ENCODE measurements at regions not wholly inside any gene's neighbourhood (a gene's known extent, or its start where the extent isn't known, plus 50 kb on each side); places are given as distances from the start of the nearest gene placed in this dataset.

DNA sequence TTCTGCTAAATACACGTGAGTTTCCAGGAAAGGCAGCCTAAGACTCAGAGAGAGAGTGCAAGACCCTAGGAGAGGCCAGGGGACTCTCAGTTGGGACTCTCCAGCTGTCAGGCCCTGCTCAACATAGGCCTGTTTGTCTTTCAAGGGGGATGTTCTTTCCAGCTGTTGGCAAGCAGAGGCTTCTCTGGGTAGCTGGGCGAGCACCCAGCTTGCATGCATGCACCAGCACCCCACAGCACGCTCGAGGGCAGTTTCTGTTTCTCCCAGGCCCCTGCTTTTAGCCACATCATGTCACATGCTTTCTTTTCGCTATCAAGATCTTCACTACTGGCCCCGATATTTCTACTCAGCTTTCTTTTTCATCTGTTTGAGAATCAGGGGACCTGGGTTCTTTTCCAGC, 479.3 kb upstream of the HS6ST1 start:
- H3K4me3 ChIP-seq (ENCODE audit: low read depth, low read length), result no peak overlapping the region
- DNase-seq (ENCODE audit: low read depth), result no peak
- TF ChIP-seq, protein P1, sequence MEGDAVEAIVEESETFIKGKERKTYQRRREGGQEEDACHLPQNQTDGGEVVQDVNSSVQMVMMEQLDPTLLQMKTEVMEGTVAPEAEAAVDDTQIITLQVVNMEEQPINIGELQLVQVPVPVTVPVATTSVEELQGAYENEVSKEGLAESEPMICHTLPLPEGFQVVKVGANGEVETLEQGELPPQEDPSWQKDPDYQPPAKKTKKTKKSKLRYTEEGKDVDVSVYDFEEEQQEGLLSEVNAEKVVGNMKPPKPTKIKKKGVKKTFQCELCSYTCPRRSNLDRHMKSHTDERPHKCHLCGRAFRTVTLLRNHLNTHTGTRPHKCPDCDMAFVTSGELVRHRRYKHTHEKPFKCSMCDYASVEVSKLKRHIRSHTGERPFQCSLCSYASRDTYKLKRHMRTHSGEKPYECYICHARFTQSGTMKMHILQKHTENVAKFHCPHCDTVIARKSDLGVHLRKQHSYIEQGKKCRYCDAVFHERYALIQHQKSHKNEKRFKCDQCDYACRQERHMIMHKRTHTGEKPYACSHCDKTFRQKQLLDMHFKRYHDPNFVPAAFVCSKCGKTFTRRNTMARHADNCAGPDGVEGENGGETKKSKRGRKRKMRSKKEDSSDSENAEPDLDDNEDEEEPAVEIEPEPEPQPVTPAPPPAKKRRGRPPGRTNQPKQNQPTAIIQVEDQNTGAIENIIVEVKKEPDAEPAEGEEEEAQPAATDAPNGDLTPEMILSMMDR (IDR thresholded peaks at IDR 0.05; ENCODE audit: insufficient read depth, low read length), result no peak

DNA sequence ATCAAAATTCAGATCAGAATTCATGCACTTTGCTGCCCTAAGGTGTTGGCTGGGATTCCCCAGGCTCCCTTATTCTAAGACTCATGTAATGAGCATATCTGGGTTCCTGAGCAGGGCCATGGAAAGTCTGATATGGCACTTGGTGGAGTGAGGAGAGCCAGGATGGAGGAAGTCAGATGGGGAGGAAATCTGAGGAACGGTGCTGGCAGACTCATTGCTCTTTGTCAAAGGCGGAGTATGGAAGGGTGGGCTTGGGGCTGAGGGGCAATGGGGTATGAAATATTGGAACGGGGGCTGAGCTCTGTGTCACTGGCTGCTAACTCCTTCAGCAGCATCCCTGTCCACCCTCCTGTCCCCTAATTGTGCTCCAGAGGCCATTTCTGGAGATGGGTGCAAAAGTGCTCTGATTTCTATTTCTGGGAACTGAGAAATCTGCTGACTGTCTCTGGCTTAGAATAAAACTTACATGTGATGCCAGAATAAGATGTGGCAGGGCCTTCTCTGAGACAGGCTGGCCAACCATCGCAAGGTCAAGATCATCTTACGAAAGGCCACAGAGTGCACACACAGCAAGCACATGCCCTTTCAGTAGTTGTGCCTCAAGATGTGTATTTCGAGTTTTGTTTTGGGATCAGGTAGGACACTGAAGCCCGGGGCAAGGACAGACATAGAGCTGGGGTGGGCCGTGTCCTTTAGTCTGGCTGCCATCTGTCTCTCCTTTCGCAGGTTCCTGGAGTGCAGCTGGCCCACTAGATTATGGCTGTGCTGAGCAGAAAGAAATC, 480.0 kb upstream of the HS6ST1 start:
- no peak for DNase-seq (ENCODE audit: low read depth)
- H3K4me3 ChIP-seq (ENCODE audit: low read depth, low read length), result no peak overlapping the region
- TF ChIP-seq, protein P1 (IDR thresholded peaks at IDR 0.05; ENCODE audit: insufficient read depth, low read length), result no peak

DNA sequence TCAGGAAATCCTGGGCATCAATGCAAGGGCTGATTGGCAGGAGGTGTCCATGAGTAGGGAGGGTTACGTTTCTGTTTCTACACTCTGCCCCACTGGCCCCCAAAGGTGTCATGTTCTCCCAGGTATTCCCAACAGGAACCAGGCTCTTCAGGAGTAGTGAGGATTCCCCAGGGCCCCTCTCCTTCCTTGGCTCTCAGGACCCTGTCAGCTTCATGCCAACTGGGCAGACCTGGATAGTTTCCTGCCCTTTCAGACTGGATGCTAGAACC, 480.6 kb upstream of the HS6ST1 start:
- DNase-seq (ENCODE audit: low read depth), result no peak
- TF ChIP-seq, protein P1 (IDR thresholded peaks at IDR 0.05; ENCODE audit: insufficient read depth, low read length), result no peak
- no peak overlapping the region for H3K4me3 ChIP-seq (ENCODE audit: low read depth, low read length)

DNA sequence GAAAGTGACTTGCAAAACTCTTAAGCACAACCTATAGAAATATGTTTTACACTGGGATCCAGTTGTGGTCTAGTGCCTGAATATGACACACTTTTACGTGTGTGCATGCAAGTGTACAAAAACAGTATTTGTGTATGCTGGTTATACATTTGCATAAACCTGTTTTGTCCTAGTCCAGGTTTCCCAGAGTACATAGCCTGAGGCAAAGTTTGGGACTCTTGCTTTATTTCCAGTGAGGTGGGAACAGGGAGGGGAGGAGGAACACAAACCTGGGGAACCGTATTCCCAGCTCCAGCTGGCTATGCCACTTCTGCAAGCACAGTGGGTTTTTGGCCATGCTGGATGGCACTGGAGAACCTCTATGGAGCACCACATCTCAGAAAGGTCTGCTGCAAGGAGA, 481.1 kb upstream of the HS6ST1 start:
- H3K4me3 ChIP-seq (ENCODE audit: low read depth, low read length), result no peak overlapping the region
- no peak for DNase-seq (ENCODE audit: low read depth)
- TF ChIP-seq, protein P1 (IDR thresholded peaks at IDR 0.05; ENCODE audit: insufficient read depth, low read length), result no peak

DNA sequence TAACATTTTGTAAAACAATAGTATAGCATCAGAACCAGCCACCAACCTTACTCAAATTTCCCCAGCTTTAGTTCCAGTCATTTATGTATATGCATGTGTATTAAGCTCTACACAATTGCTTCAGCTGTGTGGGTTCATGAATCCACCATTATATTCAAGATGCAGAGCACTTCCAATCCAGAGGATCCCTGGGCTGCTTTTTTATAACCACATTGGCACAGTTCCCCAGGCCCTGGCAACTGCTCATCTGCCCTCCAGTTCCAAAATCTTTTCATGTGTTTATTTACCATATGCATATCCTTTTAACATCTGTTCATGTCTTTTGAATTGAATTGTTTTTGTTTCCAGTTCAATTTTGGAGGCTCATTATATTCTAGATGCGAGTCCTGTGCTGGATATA, 482.9 kb upstream of the HS6ST1 start:
- no peak for DNase-seq (ENCODE audit: low read depth)
- TF ChIP-seq, protein P1 (IDR thresholded peaks at IDR 0.05; ENCODE audit: insufficient read depth, low read length), result no peak
- no peak overlapping the region for H3K4me3 ChIP-seq (ENCODE audit: low read depth, low read length)

DNA sequence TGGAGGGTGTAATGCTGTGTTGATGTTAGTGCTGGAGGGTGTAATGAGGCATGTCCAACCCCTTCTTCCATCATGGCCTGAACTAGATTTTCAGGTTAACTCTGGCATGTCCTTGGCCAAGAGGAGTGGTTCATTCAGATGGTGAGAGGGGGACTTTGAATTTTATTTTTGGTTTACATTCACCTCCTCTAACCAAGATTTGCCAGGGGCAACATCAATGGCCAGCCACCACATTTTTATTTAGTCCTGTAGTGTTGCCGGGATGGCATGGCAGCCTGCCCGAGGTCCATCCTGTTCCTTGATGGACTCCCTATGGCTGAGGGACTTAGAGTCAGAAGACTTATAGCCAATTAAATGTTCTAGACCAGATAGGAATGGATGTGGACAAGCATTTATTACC, 484.6 kb upstream of the HS6ST1 start:
- TF ChIP-seq, protein P1 (IDR thresholded peaks at IDR 0.05; ENCODE audit: insufficient read depth, low read length), result no peak
- H3K4me3 ChIP-seq (ENCODE audit: low read depth, low read length), result no peak overlapping the region
- no peak for DNase-seq (ENCODE audit: low read depth)

DNA sequence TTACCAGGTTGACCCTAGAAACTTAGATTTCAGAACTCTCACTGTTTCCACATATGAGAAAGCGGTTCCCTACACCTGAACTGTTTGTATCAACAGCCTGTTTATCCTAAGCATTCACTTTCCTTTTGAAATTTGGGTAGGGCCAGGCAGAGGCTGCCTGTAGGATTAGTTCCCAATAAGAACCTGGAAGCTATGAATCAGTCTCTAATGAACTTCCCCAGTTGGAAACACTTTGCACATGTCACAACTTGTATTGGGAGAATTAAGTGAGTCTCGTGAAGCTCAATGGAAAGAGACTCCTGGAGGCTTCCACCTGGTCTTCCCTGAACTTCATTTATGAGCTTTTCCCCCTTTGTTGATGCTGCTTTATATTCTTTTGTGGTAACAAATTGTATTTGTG, 486.6 kb upstream of the HS6ST1 start:
- DNase-seq (ENCODE audit: low read depth), result no peak
- no peak overlapping the region for H3K4me3 ChIP-seq (ENCODE audit: low read depth, low read length)
- TF ChIP-seq, protein P1 (IDR thresholded peaks at IDR 0.05; ENCODE audit: insufficient read depth, low read length), result no peak

All from fibroblast of the aortic adventitia (primary cell).